ENCODE measurements at regions not wholly inside any gene's neighbourhood (a gene's known extent, or its start where the extent isn't known, plus 50 kb on each side); places are given as distances from the start of the nearest gene placed in this dataset.

DNA sequence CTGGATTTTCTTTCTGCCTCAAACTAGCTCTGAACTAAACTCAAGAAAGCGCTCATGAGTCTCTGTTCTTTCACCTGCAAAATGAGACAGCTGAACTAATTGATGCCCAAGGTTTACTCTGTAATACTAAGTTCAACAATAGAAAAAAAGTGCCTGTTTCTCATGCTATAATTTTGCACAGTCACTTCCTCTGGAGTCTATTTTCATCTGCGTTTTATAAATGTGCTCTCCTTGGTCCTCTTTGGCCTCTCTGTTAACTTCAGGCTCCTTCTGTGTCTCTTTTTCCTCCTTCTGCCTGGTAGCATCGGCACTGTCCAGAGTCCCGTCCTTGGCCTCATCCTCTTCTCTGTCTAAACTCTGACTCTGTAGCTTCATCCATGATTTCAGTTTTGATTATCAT, 311.9 kb upstream of the TLE4 start:
- Histone ChIP-seq H3K9ac (ENCODE audit: low read depth in 2 of 2, low read length in 2 of 2) (no peak overlapping the region), H3K36me3 (no peaks in the 10 kb centered on the region), H3K27me3 (peaks cover 3% of the 10 kb centered on the region), H3K4me3 (no peak overlapping the region), H3K27ac (no peak overlapping the region), H3K9me3 (no peaks in the 10 kb centered on the region), H3K4me1 (no peaks in the 10 kb centered on the region)
- intact Hi-C loops (cut with DNase I), result no loop called here
- no peak for DNase-seq
- TF ChIP-seq, protein P1, sequence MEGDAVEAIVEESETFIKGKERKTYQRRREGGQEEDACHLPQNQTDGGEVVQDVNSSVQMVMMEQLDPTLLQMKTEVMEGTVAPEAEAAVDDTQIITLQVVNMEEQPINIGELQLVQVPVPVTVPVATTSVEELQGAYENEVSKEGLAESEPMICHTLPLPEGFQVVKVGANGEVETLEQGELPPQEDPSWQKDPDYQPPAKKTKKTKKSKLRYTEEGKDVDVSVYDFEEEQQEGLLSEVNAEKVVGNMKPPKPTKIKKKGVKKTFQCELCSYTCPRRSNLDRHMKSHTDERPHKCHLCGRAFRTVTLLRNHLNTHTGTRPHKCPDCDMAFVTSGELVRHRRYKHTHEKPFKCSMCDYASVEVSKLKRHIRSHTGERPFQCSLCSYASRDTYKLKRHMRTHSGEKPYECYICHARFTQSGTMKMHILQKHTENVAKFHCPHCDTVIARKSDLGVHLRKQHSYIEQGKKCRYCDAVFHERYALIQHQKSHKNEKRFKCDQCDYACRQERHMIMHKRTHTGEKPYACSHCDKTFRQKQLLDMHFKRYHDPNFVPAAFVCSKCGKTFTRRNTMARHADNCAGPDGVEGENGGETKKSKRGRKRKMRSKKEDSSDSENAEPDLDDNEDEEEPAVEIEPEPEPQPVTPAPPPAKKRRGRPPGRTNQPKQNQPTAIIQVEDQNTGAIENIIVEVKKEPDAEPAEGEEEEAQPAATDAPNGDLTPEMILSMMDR (IDR thresholded peaks at IDR 0.05), result no peak

DNA sequence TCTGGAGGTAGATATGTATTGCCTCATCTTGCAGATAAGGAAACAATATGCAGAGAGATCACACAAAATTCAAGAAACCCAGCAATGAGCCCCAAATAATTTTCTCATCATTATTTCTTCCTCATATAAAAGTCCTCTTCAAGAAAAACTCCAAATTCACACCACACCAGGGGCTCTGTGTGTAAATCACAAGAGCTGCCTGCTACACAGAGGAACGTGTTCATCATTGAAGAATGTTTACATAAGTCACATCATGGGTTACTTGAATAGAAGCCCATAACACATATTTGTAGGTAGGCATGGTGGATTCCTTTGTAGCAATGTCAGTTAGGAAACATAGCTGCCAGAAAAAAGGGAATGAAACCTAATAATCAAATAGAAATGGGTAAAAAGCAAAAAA, 308.1 kb upstream of the TLE4 start:
- H3K4me3 ChIP-seq, result no peak overlapping the region
- no peaks in the 10 kb centered on the region for H3K4me1 ChIP-seq
- no peak overlapping the region for H3K27ac ChIP-seq
- no peaks in the 10 kb centered on the region for H3K36me3 ChIP-seq
- H3K27me3 ChIP-seq, result no peaks in the 10 kb centered on the region
- DNase-seq, result no peak
- TF ChIP-seq, protein P1 (IDR thresholded peaks at IDR 0.05), result no peak
- intact Hi-C loops (cut with DNase I), result no loop called here
- H3K9ac ChIP-seq (ENCODE audit: low read depth in 2 of 2, low read length in 2 of 2), result no peak overlapping the region
- H3K9me3 ChIP-seq, result no peaks in the 10 kb centered on the region

DNA sequence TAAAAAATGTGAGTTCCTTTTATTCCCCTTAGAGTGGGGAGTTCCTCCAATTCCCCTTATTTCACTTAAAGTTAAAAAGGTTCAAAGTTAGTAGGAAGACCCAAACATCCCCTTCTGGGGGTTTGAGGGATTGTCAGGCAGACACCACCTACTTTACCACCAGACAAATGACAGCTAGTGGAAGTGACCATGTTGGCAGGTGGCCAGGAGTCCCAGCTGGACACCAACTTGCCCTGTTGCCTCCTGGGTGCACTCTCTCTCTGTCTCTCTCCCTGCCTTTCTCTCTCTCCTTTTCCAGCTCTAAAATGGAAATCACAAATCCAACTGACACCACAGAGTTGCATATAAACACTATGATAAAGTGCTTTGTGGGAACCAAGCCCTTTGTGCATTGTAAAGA, 307.7 kb upstream of the TLE4 start:
- H3K36me3 ChIP-seq, result no peaks in the 10 kb centered on the region
- no peaks in the 10 kb centered on the region for H3K4me1 ChIP-seq
- no peak overlapping the region for H3K9ac ChIP-seq (ENCODE audit: low read depth in 2 of 2, low read length in 2 of 2)
- H3K27ac ChIP-seq, result no peak overlapping the region
- TF ChIP-seq, protein P1 (IDR thresholded peaks at IDR 0.05), result no peak
- no peak for DNase-seq
- H3K4me3 ChIP-seq, result no peak overlapping the region
- intact Hi-C loops (cut with DNase I), result no loop called here
- no peaks in the 10 kb centered on the region for H3K27me3 ChIP-seq
- no peaks in the 10 kb centered on the region for H3K9me3 ChIP-seq

DNA sequence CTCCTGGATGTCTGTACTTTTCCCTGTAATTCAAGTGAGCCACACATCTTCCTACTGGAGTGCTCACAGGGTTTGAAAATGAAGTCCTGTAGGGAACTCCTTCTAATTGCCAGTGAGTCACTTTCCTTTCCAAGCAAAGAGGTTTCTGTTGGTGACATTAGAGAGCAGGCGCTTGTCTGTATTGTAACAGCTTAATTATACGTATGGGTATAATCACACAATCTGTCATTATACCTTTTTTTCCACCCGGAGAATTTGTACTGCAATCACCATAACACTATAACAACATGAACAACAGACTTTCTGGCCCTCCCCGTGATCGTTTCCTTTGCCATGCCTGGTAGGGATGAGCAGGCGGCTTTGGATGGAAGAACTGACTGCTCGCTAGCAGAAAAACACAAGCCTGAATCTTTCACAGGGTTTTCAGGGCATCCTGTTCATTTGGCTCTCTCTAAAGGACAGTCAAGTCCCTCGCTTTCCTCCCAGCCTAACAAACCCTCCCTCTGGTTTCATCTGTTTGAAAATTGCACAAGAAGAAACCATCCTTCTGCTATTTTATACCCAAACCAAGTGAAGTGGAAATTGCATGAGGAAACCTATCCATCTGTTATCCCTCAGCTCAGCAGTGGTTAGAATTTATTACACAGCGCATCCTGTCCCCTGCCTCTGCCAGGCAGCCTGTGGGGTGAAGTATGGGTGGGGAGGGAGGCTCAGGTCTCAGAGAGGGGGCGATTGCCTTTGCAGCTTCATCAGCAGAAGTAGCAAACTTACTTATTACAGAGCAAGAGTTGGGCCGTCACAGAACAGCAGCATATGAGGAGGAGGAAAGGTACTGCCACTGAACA, 307.0 kb upstream of the TLE4 start:
- TF ChIP-seq, protein P1 (IDR thresholded peaks at IDR 0.05), result no peak
- H3K27me3 ChIP-seq, result no peaks in the 10 kb centered on the region
- no peaks in the 10 kb centered on the region for H3K9me3 ChIP-seq
- no peak overlapping the region for H3K9ac ChIP-seq (ENCODE audit: low read depth in 2 of 2, low read length in 2 of 2)
- intact Hi-C loops (cut with DNase I), result no loop called here
- no peak overlapping the region for H3K27ac ChIP-seq
- H3K4me1 ChIP-seq, result no peaks in the 10 kb centered on the region
- no peaks in the 10 kb centered on the region for H3K36me3 ChIP-seq
- DNase-seq, result no peak
- no peak overlapping the region for H3K4me3 ChIP-seq

DNA sequence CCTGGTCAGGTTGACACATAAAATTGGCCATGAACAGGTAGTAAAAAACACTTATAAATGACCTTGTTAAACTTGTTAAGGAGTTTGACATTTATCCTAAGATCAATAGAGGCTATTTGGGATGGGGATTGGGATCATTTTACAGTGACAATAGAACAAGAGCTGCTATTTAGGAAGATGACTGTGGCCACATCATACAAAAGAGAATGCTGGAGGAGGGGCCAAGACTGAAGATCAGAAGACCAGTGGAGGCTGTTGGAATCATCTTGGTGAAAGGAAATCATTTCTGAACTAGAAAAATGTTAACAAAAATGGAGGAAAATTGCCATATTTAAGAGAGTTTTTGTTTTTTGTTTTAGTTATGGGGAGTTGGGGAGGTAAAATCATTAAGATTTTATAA, 304.8 kb upstream of the TLE4 start:
- H3K27me3 ChIP-seq, result no peaks in the 10 kb centered on the region
- H3K4me1 ChIP-seq, result no peaks in the 10 kb centered on the region
- no peak overlapping the region for H3K4me3 ChIP-seq
- DNase-seq, result no peak
- TF ChIP-seq, protein P1 (IDR thresholded peaks at IDR 0.05), result no peak
- no peaks in the 10 kb centered on the region for H3K36me3 ChIP-seq
- H3K9ac ChIP-seq (ENCODE audit: low read depth in 2 of 2, low read length in 2 of 2), result no peak overlapping the region
- no peak overlapping the region for H3K27ac ChIP-seq
- no peaks in the 10 kb centered on the region for H3K9me3 ChIP-seq
- intact Hi-C loops (cut with DNase I), result no loop called here

Measured in colonic mucosa (tissue), 4 donors.